ENCODE measurements at regions not wholly inside any gene's neighbourhood (a gene's known extent, or its start where the extent isn't known, plus 50 kb on each side); places are given as distances from the start of the nearest gene placed in this dataset.

DNA sequence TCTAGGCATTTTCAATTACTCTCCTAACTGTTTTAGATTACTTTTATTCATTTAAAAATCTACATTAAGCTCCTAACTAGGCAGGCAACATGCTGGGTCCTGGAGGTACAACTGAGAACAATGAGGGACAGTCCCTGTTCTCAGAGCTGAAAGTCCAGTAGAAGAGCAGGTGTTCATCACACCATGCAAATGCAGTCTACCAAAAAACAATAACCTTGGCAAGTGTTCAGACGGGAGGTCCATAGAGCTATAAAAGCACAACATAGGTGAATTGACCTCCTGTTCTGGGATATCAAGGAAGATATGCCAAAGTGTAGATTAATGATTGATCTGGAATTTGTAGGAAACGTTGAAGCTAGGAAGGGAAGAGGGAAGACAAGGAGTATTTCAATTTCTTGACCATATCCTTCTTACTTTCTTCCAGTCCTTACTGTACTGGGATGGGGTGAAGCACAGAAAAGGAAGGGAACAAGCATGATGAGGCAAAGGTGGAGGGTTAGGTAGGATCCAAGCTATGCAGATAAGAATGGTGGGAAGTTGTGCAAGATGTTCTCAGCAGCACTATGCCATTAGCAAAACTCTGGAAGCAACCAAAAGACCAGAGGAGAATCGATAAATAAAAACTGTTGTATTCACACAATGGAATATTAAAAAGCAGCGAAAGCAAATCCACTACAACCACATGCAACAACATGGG, 485.7 kb upstream of the JARID2 start:
- FAIRE-seq, result no peak
- Histone ChIP-seq H3K36me3 (ENCODE audit: control insufficient read depth in 2 of 2, insufficient read depth in 2 of 2, low read length in 1 of 2) (no peaks in the 10 kb centered on the region), H3K4me2 (ENCODE audit: control insufficient read depth, insufficient read depth) (no peak overlapping the region), H3K79me2 (ENCODE audit: control insufficient read depth, insufficient read depth, low read length) (no peaks in the 10 kb centered on the region), H3K27ac (ENCODE audit: control insufficient read depth, insufficient read depth) (no peak overlapping the region), H3K4me3 (no peak overlapping the region), H2AFZ (ENCODE audit: control insufficient read depth, low read depth, low read length) (no peak overlapping the region; the same call in 1 of the 2 replicates), H3K9ac (ENCODE audit: control insufficient read depth, insufficient read depth, low read length) (no peak overlapping the region), H3K4me1 (ENCODE audit: control insufficient read depth, insufficient read depth, low read length) (no peaks in the 10 kb centered on the region), H4K20me1 (ENCODE audit: control insufficient read depth, insufficient read depth) (no peaks in the 10 kb centered on the region), H3K9me3 (replicated peaks; ENCODE audit: control insufficient read depth, insufficient read depth, low read length) (no peaks in the 10 kb centered on the region), H3K27me3 (replicated peaks in 1 of 2; ENCODE audit: control insufficient read depth in 2 of 2, insufficient read depth in 2 of 2, low read length in 1 of 2) (no peaks in the 10 kb centered on the region; a peak in 1 of 4 replicates)
- TF ChIP-seq TCF12 (IDR thresholded peaks at IDR 0.05; ENCODE audit: low read depth, low read length) (0 out of 2 replicates have a peak, but pooled peaks have one; percentile 27), IKZF2 (IDR thresholded peaks at IDR 0.05) (peak in 1 of 2 experiments; percentile 24; a peak in 1 of 4 replicates), IKZF1 (conservative IDR thresholded peaks at IDR 0.05) (0 out of 2 replicates have a peak, but pooled peaks have one; percentile 23), JUNB (IDR thresholded peaks at IDR 0.05) (no peak)
- TF ChIP-seq, protein P1, sequence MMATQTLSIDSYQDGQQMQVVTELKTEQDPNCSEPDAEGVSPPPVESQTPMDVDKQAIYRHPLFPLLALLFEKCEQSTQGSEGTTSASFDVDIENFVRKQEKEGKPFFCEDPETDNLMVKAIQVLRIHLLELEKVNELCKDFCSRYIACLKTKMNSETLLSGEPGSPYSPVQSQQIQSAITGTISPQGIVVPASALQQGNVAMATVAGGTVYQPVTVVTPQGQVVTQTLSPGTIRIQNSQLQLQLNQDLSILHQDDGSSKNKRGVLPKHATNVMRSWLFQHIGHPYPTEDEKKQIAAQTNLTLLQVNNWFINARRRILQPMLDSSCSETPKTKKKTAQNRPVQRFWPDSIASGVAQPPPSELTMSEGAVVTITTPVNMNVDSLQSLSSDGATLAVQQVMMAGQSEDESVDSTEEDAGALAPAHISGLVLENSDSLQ (IDR thresholded peaks at IDR 0.05), result 0 out of 2 replicates have a peak, but pooled peaks have one; percentile 21
- TF ChIP-seq, protein P2, sequence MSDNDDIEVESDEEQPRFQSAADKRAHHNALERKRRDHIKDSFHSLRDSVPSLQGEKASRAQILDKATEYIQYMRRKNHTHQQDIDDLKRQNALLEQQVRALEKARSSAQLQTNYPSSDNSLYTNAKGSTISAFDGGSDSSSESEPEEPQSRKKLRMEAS (IDR thresholded peaks at IDR 0.05; ENCODE audit: low read depth, low read length), result no peak
- ChIA-PET CTCF (interaction anchor here (0.7 kb wide), 2 partner anchors 49 to 114 kb away, joined by 3 read pairs; no protein-coding TSS in a partner anchor), SMC1A (ENCODE audit: uncharacterized antibody, unreplicated experiment) (interaction anchor here (0.9 to 1.6 kb wide), 8 partner anchors 11 to 76 kb away, joined by 3 to 7 read pairs (median 4); no protein-coding TSS in a partner anchor), POLR2A (interaction anchor here (0.6 to 0.7 kb wide), 4 partner anchors 10 to 436 kb away, joined by 3 to 4 read pairs (median 4); no protein-coding TSS in a partner anchor), RAD21 (ENCODE audit: unreplicated experiment) (interaction anchor here (0.9 to 2.4 kb wide), 6 partner anchors 12 to 864 kb away, joined by 3 to 9 read pairs (median 4); no protein-coding TSS in a partner anchor)
- no TSS peak for BruUV-seq (replicated peaks)
- WGBS (ENCODE audit: insufficient coverage, insufficient replicate concordance, low lambda C conversion rate, missing lambda C conversion rate), result 56% methylated on average over 4 of the region's 4 CpGs
- in situ Hi-C loops (cut with MboI) (no loop called here), intact Hi-C loops (cut with micrococcal nuclease; ENCODE audit: unreplicated experiment) (no loop called here)
- DNase-seq (ENCODE audit: low read depth, low spot score), result no peak
- ATAC-seq, result peak; percentile 58; the same call in 2 of the 3 replicates

Data from GM12878 (cell line).